ENCODE measurements at regions not wholly inside any gene's neighbourhood (a gene's known extent, or its start where the extent isn't known, plus 50 kb on each side); places are given as distances from the start of the nearest gene placed in this dataset.

DNA sequence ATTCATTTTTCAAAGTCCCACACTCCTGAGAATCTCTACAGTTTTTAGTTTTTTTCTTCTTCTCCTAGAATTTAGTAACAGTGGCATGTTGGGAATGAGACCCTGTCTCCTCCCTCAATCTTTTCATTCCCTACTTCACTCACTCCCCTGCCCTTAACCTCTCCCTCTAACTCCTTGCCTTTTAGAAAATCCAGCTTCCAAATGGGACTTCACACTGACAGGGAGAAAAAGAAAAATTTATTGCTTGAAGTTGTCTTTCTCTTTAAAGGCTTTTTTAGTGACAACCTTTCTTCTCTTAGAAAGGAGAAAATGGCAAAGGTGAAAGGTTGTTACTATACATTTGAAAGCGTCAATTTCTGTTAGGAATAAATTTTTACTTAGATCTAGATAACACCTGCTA is 359.2 kb downstream of the CDH7 start:
- POLR2A ChIA-PET = no interaction called here
- BruUV-seq (replicated peaks) = no TSS peak
- no peak overlapping the region for H3K27ac ChIP-seq (ENCODE audit: control insufficient read depth, insufficient read depth)
- no peaks in the 10 kb centered on the region for H3K36me3 ChIP-seq (ENCODE audit: control insufficient read depth in 2 of 2, insufficient read depth in 2 of 2, low read length in 1 of 2)
- in situ Hi-C loops (cut with MboI) = no loop called here
- H2AFZ ChIP-seq (ENCODE audit: control insufficient read depth, low read depth, low read length) = no peak overlapping the region
- FAIRE-seq (no peak), DNase-seq (ENCODE audit: low read depth, low spot score) (no peak), ATAC-seq (no peak)
- no peaks in the 10 kb centered on the region for H3K4me1 ChIP-seq (ENCODE audit: control insufficient read depth, insufficient read depth, low read length)
- TF ChIP-seq, protein P1, sequence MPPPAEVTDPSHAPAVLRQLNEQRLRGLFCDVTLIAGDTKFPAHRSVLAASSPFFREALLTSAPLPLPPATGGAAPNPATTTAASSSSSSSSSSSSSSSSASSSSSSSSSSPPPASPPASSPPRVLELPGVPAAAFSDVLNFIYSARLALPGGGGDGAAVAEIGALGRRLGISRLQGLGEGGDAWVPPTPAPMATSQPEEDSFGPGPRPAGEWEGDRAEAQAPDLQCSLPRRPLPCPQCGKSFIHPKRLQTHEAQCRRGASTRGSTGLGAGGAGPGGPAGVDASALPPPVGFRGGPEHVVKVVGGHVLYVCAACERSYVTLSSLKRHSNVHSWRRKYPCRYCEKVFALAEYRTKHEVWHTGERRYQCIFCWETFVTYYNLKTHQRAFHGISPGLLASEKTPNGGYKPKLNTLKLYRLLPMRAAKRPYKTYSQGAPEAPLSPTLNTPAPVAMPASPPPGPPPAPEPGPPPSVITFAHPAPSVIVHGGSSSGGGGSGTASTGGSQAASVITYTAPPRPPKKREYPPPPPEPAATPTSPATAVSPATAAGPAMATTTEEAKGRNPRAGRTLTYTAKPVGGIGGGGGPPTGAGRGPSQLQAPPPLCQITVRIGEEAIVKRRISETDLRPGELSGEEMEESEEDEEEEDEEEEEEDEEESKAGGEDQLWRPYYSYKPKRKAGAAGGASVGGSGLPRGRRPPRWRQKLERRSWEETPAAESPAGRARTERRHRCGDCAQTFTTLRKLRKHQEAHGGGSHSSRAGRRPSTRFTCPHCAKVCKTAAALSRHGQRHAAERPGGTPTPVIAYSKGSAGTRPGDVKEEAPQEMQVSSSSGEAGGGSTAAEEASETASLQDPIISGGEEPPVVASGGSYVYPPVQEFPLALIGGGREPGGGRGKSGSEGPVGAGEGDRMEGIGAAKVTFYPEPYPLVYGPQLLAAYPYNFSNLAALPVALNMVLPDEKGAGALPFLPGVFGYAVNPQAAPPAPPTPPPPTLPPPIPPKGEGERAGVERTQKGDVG (CRISPR knock-in tag; IDR thresholded peaks at IDR 0.05) = no peak
- TF ChIP-seq MLLT1 (IDR thresholded peaks at IDR 0.05) = no peak
- no peak for TF ChIP-seq EGR1 (IDR thresholded peaks at IDR 0.05; ENCODE audit: borderline replicate concordance in 1 of 2, low read depth in 2 of 2, low read length in 2 of 2)
- no peak for TF ChIP-seq EED (IDR thresholded peaks at IDR 0.05; ENCODE audit: low read depth)
- TF ChIP-seq PAX5 (IDR thresholded peaks at IDR 0.05; ENCODE audit: borderline replicate concordance, low read depth, low read length) = no peak
- 0% methylated on average over 1 of the region's 1 CpG for WGBS (ENCODE audit: insufficient coverage, insufficient replicate concordance, low lambda C conversion rate, missing lambda C conversion rate)
- H4K20me1 ChIP-seq (ENCODE audit: control insufficient read depth, insufficient read depth) = no peaks in the 10 kb centered on the region
- SMC1A ChIA-PET (ENCODE audit: uncharacterized antibody, unreplicated experiment) = no interaction called here
- H3K4me2 ChIP-seq (ENCODE audit: control insufficient read depth, insufficient read depth) = no peak overlapping the region
- CTCF ChIA-PET = no interaction called here
- intact Hi-C loops (cut with micrococcal nuclease; ENCODE audit: unreplicated experiment) = no loop called here
- no peaks in the 10 kb centered on the region for H3K9me3 ChIP-seq (replicated peaks; ENCODE audit: control insufficient read depth, insufficient read depth, low read length)
- H3K9ac ChIP-seq (ENCODE audit: control insufficient read depth, insufficient read depth, low read length) = no peak overlapping the region
- RAD21 ChIA-PET (ENCODE audit: unreplicated experiment) = no interaction called here
- no peaks in the 10 kb centered on the region; a peak in 1 of 4 replicates for H3K27me3 ChIP-seq (replicated peaks in 1 of 2; ENCODE audit: control insufficient read depth in 2 of 2, insufficient read depth in 2 of 2, low read length in 1 of 2)
- no peak overlapping the region for H3K4me3 ChIP-seq
- no peaks in the 10 kb centered on the region for H3K79me2 ChIP-seq (ENCODE audit: control insufficient read depth, insufficient read depth, low read length)
